Esophagus squamous epithelium (tissue), 5 donors: ENCODE measurements at regions not wholly inside any gene's neighbourhood (a gene's known extent, or its start where the extent isn't known, plus 50 kb on each side); places are given as distances from the start of the nearest gene placed in this dataset.

ENCODE experiments used
- DNase-seq: peaks from one replicate; lab custom pipeline; 2025; lab: John Stamatoyannopoulos, UW
- H3K27ac ChIP-seq, 4 donors: fragments of 200-600 bp; sonication (generic); one replicate each; pipeline ENCODE4 v1.5.1; 2016 to 2019; ENCODE audit warnings: mild to moderate bottlenecking in 1 of 4
- H3K27me3 ChIP-seq, 4 donors: fragments of 200-600 bp; sonication (generic); 1 replicate in 3 of 4; 2 replicates in 1 of 4; pipeline versions ENCODE4 v1.5.1 to v1.6.0; 2017 to 2021; ENCODE audit warnings: antibody characterized with exemption in 1 of 4
- H3K36me3 ChIP-seq, 3 donors: fragments of 200-600 bp; sonication (generic); one replicate each; pipeline ENCODE4 v1.5.1; 2016 to 2019
- H3K4me1 ChIP-seq, 3 donors: fragments of 200-600 bp; sonication (generic); one replicate each; pipeline ENCODE4 v1.5.1; 2017 to 2019
- H3K4me3 ChIP-seq, 4 donors: fragments of 200-600 bp; sonication (generic); 1 replicate in 3 of 4; 2 replicates in 1 of 4; pipeline ENCODE4 v1.5.1; 2016 to 2019; ENCODE audit warnings: mild to moderate bottlenecking in 2 of 4, moderate library complexity in 1 of 4
- H3K9me3 ChIP-seq, 3 donors: fragments of 200-600 bp; sonication (generic); one replicate each; pipeline ENCODE4 v1.5.1; 2016 to 2019
- POLR2A ChIP-seq, 4 donors: fragments of 450-650 bp; IDR thresholded peaks; one replicate each; pipeline ENCODE4 v1.6.1; 2017; ENCODE audit warnings: antibody characterized with exemption in 4 of 4, mild to moderate bottlenecking in 4 of 4, moderate library complexity in 3 of 4
- WGBS, 2 donors: methylation state at CpG; one replicate each; pipeline ENCODE4 v1.1.5; 2018; 5-methylcytosine and 5-hydroxymethylcytosine counted together
- intact Hi-C: fragments of 100-400 bp; cut with DNase I; formaldehyde crosslinking; loops from one replicate; pipeline ENCODE4 v1.15.0; 2022
- TF ChIP-seq, protein P1 (sequence below), 6 experiments: fragments of 450-650 bp in 4 of 6; fragments of 200-600 bp in 2 of 6; sonication (generic) in 2 of 6; IDR thresholded peaks; one replicate each; pipeline ENCODE4 v1.5.1; 2016 to 2019; ENCODE audit warnings: antibody characterized with exemption in 6 of 6, mild to moderate bottlenecking in 4 of 6, moderate library complexity in 4 of 6
- donor health status: DM: yes; HTN: yes; CAD: no.

DNA sequence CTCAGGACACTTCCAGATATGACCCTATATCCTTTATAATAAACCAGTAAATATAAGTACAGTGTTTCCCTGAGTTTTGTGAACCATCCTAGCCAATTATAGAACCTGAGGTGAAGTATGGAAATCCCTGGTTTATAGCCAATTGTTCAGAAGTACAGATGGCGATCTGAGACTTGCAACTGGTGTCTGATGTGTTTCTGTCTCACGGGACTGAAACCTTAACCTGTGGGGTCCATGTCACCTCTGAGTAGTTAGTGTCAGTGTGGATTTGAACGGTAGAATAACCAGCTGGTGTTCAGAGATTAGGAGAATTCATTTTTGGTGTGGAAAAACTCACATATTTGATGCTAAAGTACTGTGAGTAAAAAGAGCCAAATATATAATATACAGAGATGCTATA is 606.6 kb downstream of the MAFB start:
- TF ChIP-seq, protein P1, sequence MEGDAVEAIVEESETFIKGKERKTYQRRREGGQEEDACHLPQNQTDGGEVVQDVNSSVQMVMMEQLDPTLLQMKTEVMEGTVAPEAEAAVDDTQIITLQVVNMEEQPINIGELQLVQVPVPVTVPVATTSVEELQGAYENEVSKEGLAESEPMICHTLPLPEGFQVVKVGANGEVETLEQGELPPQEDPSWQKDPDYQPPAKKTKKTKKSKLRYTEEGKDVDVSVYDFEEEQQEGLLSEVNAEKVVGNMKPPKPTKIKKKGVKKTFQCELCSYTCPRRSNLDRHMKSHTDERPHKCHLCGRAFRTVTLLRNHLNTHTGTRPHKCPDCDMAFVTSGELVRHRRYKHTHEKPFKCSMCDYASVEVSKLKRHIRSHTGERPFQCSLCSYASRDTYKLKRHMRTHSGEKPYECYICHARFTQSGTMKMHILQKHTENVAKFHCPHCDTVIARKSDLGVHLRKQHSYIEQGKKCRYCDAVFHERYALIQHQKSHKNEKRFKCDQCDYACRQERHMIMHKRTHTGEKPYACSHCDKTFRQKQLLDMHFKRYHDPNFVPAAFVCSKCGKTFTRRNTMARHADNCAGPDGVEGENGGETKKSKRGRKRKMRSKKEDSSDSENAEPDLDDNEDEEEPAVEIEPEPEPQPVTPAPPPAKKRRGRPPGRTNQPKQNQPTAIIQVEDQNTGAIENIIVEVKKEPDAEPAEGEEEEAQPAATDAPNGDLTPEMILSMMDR (IDR thresholded peaks at IDR 0.05), result no peak
- H3K27ac ChIP-seq, result no peak overlapping the region
- no peaks in the 10 kb centered on the region for H3K27me3 ChIP-seq
- intact Hi-C loops, result no loop called here
- no peak for DNase-seq
- H3K4me3 ChIP-seq, result no peak overlapping the region
- no peaks in the 10 kb centered on the region for H3K4me1 ChIP-seq
- WGBS, 2 donors, result 83 to 86% methylated on average over 3 of the region's 3 CpGs
- H3K9me3 ChIP-seq, result no peaks in the 10 kb centered on the region
- H3K36me3 ChIP-seq, result no peaks in the 10 kb centered on the region

DNA sequence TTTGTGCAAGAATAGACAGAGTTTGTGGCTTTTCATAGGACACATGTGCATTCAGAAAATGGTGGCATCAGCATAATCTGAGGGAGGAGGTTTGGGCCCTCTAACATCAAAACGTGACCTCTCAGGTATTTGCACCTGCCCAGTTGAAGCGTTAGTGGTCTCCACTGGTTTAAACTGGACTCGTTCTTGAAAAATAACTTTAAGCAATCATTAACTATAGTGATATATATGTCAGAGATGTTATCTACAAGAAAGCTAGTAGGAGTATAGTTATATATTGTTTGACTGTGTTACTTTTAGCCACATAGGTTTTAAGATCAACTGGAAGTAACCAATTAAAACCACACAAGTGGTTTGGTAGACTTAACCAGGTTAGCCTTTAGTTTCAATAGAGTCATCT is 607.4 kb downstream of the MAFB start:
- Histone ChIP-seq H3K27ac (no peak overlapping the region), H3K4me1 (no peaks in the 10 kb centered on the region), H3K4me3 (no peak overlapping the region), H3K9me3 (no peaks in the 10 kb centered on the region), H3K27me3 (no peaks in the 10 kb centered on the region), H3K36me3 (no peaks in the 10 kb centered on the region)
- intact Hi-C loops, result no loop called here
- WGBS, 2 donors, result 85 to 94% methylated on average over 3 of the region's 3 CpGs
- TF ChIP-seq, protein P1 (IDR thresholded peaks at IDR 0.05), result no peak
- TF ChIP-seq POLR2A (IDR thresholded peaks at IDR 0.05), result no peak
- no peak for DNase-seq

DNA sequence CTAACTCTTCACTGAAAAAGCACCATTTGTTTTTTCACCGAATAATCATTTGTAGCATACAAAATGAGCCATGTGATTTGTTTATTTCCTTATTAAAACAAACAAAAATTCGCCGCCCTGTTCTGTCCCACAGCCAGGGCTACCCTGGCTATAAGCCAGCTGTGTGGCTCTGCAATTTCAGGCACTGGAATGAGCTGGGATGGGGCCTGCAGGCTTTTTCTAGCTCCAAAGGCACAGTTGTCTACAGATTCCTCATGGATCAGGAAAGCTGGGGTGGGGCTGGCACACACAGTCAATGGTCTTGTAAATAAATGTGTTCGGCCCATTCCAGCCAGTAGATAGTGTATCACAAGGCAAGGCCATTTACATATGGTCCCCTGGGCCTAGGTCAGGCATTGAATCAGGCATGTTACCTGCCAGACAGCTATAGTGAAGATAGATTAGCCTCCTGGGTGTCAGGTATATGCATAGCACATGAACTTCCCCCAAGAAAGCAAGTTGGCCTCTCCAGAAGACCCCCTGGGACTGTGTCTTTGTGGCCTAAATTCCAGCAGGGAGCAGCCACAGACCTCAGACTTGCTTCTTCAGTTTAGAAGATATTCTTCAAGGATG is 608.9 kb downstream of the MAFB start:
- WGBS, 2 donors, result 42 to 67% methylated on average over 3 to 4 of the region's 4 CpGs

DNA sequence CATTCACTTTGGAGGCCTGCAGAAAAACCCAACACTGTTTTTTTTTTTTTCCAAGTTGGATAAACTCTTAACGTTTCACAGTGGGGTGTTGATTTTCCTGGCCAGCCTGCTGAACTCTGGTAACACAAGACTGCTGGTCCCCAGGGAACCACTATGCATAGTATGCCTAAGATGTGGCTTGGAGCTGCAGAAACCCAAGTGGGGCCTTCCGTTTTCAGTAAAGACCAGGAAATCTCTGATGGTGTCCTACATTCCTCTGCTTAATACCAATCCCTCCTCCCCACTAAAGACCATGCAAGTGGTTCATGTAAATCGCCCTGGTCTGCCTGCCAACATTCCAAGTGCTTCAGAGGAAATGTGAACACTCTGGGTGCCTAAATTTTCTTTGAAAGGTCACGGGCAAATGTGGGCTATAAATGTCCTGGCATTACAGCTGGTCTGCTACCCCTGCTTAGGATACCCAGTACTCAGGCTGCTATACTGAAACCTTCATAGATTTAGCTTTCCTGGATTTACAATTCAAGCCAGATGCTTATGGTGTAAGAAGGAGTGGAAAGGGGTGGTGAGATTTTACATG is 615.4 kb downstream of the MAFB start:
- intact Hi-C loops, result no loop called here
- no peak overlapping the region for H3K27ac ChIP-seq
- DNase-seq, result no peak

More for the DNA sequence above, 608.9 kb downstream of the MAFB start:
- H3K27me3 ChIP-seq, result no peaks in the 10 kb centered on the region
- no peaks in the 10 kb centered on the region for H3K4me1 ChIP-seq
- no peak overlapping the region for H3K4me3 ChIP-seq
- no peak for TF ChIP-seq POLR2A (IDR thresholded peaks at IDR 0.05)
- TF ChIP-seq, protein P1 (IDR thresholded peaks at IDR 0.05), result no peak
- H3K36me3 ChIP-seq, result no peaks in the 10 kb centered on the region
- no peak overlapping the region for H3K27ac ChIP-seq
- no peaks in the 10 kb centered on the region for H3K9me3 ChIP-seq
- intact Hi-C loops, result no loop called here
- no peak for DNase-seq

DNA sequence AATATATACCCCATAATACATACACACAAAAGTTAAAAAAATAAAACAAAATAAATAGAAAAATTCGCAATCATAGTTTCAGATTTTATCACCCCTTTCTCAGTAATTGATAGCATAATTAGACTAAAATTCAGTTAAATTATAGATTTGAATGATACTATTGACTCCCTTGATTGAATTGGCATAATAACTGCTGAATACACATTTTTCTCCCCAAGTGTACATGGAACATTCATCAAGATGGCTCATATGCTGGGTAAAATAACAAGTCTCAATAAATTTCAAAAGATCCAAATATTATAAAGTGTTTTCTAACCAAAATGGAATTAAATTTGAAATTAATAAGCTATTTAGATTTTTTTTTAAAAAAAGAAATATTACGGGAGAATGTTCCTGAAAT is 616.1 kb downstream of the MAFB start:
- H3K27me3 ChIP-seq, result no peaks in the 10 kb centered on the region
- WGBS, 2 donors, result 88 to 96% methylated on average over 2 of the region's 2 CpGs
- no peak for DNase-seq
- H3K4me3 ChIP-seq, result no peak overlapping the region
- no peaks in the 10 kb centered on the region for H3K36me3 ChIP-seq
- no peak overlapping the region for H3K27ac ChIP-seq
- H3K4me1 ChIP-seq, result peaks cover 0 to 7% (median 0%) of the 10 kb centered on the region in 3 donors
- no peak for TF ChIP-seq POLR2A (IDR thresholded peaks at IDR 0.05)
- TF ChIP-seq, protein P1 (IDR thresholded peaks at IDR 0.05), result no peak
- H3K9me3 ChIP-seq, result peaks cover 0 to 10% (median 0%) of the 10 kb centered on the region in 3 donors
- intact Hi-C loops, result no loop called here

More for the DNA sequence above, 615.4 kb downstream of the MAFB start:
- no peak for TF ChIP-seq POLR2A (IDR thresholded peaks at IDR 0.05)
- TF ChIP-seq, protein P1 (IDR thresholded peaks at IDR 0.05), result no peak
- H3K4me1 ChIP-seq, result peaks cover 0 to 7% (median 0%) of the 10 kb centered on the region in 3 donors
- H3K9me3 ChIP-seq, result peaks cover 0 to 7% (median 0%) of the 10 kb centered on the region in 3 donors
- 43 to 74% methylated on average over 4 of the region's 4 CpGs for WGBS, 2 donors
- no peaks in the 10 kb centered on the region for H3K27me3 ChIP-seq
- no peaks in the 10 kb centered on the region for H3K36me3 ChIP-seq
- H3K4me3 ChIP-seq, result no peak overlapping the region
